Fibroblast of lung (primary cell): ENCODE measurements at regions not wholly inside any gene's neighbourhood (a gene's known extent, or its start where the extent isn't known, plus 50 kb on each side); places are given as distances from the start of the nearest gene placed in this dataset.

Experiments
- DNase-seq, 2 donors: peaks; one replicate each; pipeline versions ENCODE4 v3.0.0 to v3.0.0-alpha.2; 2010; ENCODE audit warnings: low read depth in 2 of 2
- H2AFZ ChIP-seq: 2 replicates; pipeline ENCODE4 v1.5.1; 2012; ENCODE audit warnings: low read length, control low read depth, inconsistent platforms
- H3K27ac ChIP-seq: 2 replicates; pipeline ENCODE4 v1.5.1; 2011; ENCODE audit warnings: low read length, control low read depth; ENCODE audit not compliant: insufficient read depth
- H3K27me3 ChIP-seq: 2 replicates; pipeline ENCODE4 v1.5.1; 2011; ENCODE audit warnings: mild to moderate bottlenecking, low read length; ENCODE audit not compliant: control insufficient read depth, insufficient read depth
- H3K36me3 ChIP-seq: 2 replicates; pipeline ENCODE4 v1.5.1; 2011; ENCODE audit warnings: low read length; ENCODE audit not compliant: control insufficient read depth, insufficient read depth
- H3K4me1 ChIP-seq: 2 replicates; pipeline ENCODE4 v1.5.1; 2011; ENCODE audit warnings: low read length; ENCODE audit not compliant: control insufficient read depth, insufficient read depth; ENCODE audit errors: extremely low read depth
- H3K4me2 ChIP-seq: 2 replicates; pipeline ENCODE4 v1.5.1; 2011; ENCODE audit warnings: low read length, control low read depth; ENCODE audit not compliant: insufficient read depth; ENCODE audit errors: extremely low read depth
- H3K4me3 ChIP-seq, 4 experiments: fragments of 200-600 bp in 1 of 4; sonication (generic) in 1 of 4; replicated peaks in 1 of 4; 2 replicates each; pipeline ENCODE4 v1.5.1; 2011 to 2016; ENCODE audit warnings: low read length in 4 of 4, low read depth in 3 of 4, mild to moderate bottlenecking in 3 of 4, control low read depth in 2 of 4, inconsistent platforms in 1 of 4, mixed read lengths in 1 of 4; ENCODE audit not compliant: insufficient read depth in 1 of 4; ENCODE audit errors: control extremely low read depth in 1 of 4
- H3K79me2 ChIP-seq: 2 replicates; pipeline ENCODE4 v1.5.1; 2012; ENCODE audit warnings: mild to moderate bottlenecking, low read length, inconsistent platforms; ENCODE audit not compliant: control insufficient read depth, insufficient read depth
- H3K9ac ChIP-seq: 2 replicates; pipeline ENCODE4 v1.5.1; 2011; ENCODE audit warnings: mild to moderate bottlenecking, low read length, control low read depth; ENCODE audit not compliant: insufficient read depth
- H3K9me3 ChIP-seq: 2 replicates; pipeline ENCODE4 v1.5.1; 2012; ENCODE audit warnings: low read depth, low read length; ENCODE audit not compliant: control insufficient read depth, insufficient read depth
- H4K20me1 ChIP-seq: 2 replicates; pipeline ENCODE4 v1.5.1; 2011; ENCODE audit warnings: low read length; ENCODE audit not compliant: control insufficient read depth, insufficient read depth; ENCODE audit errors: extremely low read depth
- EZH2 ChIP-seq: IDR thresholded peaks from 2 replicates; pipeline ENCODE4 v1.5.1; 2012; ENCODE audit warnings: low read length, control low read depth, mild to moderate bottlenecking; ENCODE audit errors: missing control alignments
- TF ChIP-seq, protein P1 (sequence below), 2 donors: IDR thresholded peaks in 1 of 2; conservative IDR thresholded peaks in 1 of 2; 1 replicate in 1 of 2; 2 replicates in 1 of 2; pipeline ENCODE4 v1.5.1; 2011 to 2012; ENCODE audit warnings: low read length in 2 of 2, control low read depth in 1 of 2, inconsistent platforms in 1 of 2, low read depth in 1 of 2, mild to moderate bottlenecking in 1 of 2

DNA sequence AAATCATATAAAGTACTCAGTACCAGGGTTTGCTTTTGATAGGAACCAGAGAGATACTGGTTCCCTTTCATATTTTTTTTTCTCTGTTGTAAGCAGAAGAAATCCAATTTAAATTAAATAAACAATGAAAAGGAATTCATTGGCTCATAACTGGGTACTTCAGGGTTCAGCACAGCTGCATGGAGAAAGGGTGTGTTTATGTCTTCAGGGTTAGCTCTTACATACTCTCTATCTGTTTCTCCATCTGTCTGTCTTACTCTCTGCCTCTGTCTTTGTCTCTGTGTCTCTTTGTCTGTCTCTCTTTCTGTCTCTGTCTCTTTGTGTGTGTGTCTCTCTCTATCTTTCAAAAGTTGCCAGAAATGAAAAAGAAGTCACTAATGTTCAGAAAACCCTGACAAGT lies 345.9 kb downstream of the MSX2 start:
- Histone ChIP-seq H3K4me3 (no peak overlapping the region), H3K4me1 (no peaks in the 10 kb centered on the region), H3K27ac (no peak overlapping the region), H3K27me3 (no peaks in the 10 kb centered on the region), H3K9me3 (no peaks in the 10 kb centered on the region), H4K20me1 (no peaks in the 10 kb centered on the region), H3K9ac (no peak overlapping the region), H3K79me2 (no peaks in the 10 kb centered on the region), H3K4me2 (no peak overlapping the region), H3K36me3 (no peaks in the 10 kb centered on the region), H2AFZ (no peak overlapping the region)
- TF ChIP-seq, protein P1, sequence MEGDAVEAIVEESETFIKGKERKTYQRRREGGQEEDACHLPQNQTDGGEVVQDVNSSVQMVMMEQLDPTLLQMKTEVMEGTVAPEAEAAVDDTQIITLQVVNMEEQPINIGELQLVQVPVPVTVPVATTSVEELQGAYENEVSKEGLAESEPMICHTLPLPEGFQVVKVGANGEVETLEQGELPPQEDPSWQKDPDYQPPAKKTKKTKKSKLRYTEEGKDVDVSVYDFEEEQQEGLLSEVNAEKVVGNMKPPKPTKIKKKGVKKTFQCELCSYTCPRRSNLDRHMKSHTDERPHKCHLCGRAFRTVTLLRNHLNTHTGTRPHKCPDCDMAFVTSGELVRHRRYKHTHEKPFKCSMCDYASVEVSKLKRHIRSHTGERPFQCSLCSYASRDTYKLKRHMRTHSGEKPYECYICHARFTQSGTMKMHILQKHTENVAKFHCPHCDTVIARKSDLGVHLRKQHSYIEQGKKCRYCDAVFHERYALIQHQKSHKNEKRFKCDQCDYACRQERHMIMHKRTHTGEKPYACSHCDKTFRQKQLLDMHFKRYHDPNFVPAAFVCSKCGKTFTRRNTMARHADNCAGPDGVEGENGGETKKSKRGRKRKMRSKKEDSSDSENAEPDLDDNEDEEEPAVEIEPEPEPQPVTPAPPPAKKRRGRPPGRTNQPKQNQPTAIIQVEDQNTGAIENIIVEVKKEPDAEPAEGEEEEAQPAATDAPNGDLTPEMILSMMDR (conservative IDR thresholded peaks at IDR 0.05 in 1 of 2, IDR thresholded peaks at IDR 0.05 in 1 of 2; ENCODE audit: low read depth in 1 of 2, low read length in 2 of 2): no peak
- no peak for TF ChIP-seq EZH2
- peak in 1 of 2 donors; percentile 2 for DNase-seq

DNA sequence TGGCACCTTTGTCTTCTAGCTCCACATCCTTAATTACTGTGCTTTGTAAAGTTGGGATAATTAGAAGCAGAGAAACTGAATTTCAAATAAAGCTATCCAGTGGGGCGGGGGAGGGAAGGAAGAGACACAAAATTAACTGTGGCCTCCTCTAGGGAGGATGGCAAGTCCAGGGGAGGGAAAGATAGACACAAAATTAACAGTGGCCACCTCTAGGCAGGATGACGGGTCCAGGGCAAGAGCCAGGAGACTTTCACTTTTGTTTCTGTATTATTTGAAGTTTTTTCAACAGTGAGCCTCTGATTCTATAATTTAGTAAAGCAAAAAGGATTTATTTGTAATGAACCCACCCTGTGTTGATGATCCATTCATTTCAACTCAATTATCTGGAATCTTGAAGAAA lies 335.9 kb downstream of the MSX2 start:
- Histone ChIP-seq H3K4me2 (peak overlapping the region; percentile 86), H4K20me1 (no peaks in the 10 kb centered on the region), H3K36me3 (no peaks in the 10 kb centered on the region), H2AFZ (peak overlapping the region; percentile 84), H3K9ac (peak overlapping the region; percentile 36), H3K9me3 (no peaks in the 10 kb centered on the region), H3K79me2 (no peaks in the 10 kb centered on the region), H3K4me3 (peak overlapping the region; percentile 8 to 39 (median 16)), H3K4me1 (peaks cover 2% of the 10 kb centered on the region), H3K27ac (peak overlapping the region; percentile 50), H3K27me3 (no peaks in the 10 kb centered on the region)
- no peak for DNase-seq
- TF ChIP-seq, protein P1 (conservative IDR thresholded peaks at IDR 0.05 in 1 of 2, IDR thresholded peaks at IDR 0.05 in 1 of 2; ENCODE audit: low read depth in 1 of 2, low read length in 2 of 2): no peak
- no peak for TF ChIP-seq EZH2

DNA sequence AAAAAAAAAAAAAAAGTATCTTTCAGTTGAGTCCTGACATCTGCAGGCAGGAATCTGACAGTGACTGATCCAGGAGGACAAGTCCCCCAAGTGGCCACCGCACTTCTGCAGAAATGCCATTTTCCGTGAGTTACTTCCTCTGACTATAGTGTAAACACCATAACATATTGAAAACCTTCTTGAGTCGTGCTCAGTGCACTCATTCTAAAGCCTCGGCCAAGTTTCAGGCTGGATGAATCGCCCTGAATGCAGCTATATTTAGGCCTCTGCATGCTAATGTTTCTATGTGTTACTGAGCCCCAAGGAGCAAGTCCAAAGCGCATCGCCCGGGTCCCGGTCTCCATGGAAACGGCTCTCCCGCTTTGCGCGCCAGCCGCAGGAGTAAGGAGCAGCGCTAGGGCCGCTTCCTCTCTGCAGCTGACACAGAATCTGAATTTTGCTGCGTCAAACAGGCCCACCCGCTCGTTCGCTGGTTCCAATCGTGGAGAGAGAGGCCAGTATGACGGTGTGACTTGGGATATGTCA lies 335.4 kb downstream of the MSX2 start:
- Histone ChIP-seq H3K36me3 (no peaks in the 10 kb centered on the region), H3K4me3 (peak overlapping the region; percentile 8 to 39 (median 16)), H3K4me2 (peak overlapping the region; percentile 86), H3K9ac (peak overlapping the region; percentile 36), H3K4me1 (peaks cover 2% of the 10 kb centered on the region), H3K79me2 (no peaks in the 10 kb centered on the region), H3K27me3 (no peaks in the 10 kb centered on the region), H3K27ac (peak overlapping the region; percentile 50), H4K20me1 (no peaks in the 10 kb centered on the region), H2AFZ (peak overlapping the region; percentile 84), H3K9me3 (no peaks in the 10 kb centered on the region)
- no peak for TF ChIP-seq EZH2
- TF ChIP-seq, protein P1 (conservative IDR thresholded peaks at IDR 0.05 in 1 of 2, IDR thresholded peaks at IDR 0.05 in 1 of 2; ENCODE audit: low read depth in 1 of 2, low read length in 2 of 2): no peak
- DNase-seq: peak; percentile 61 to 71
